Astrocyte (in vitro differentiated cells and primary cell): ENCODE measurements at regions not wholly inside any gene's neighbourhood (a gene's known extent, or its start where the extent isn't known, plus 50 kb on each side); places are given as distances from the start of the nearest gene placed in this dataset.

Experiments
- DNase-seq: peaks from one replicate; pipeline ENCODE4 v3.0.0-alpha.2; 2010; ENCODE audit warnings: low read depth
- FAIRE-seq: peaks from 2 replicates; lab custom pipeline; 2011; peaks lifted over from hg19 to GRCh38; lab: Jason Lieb, UNC
- H2AFZ ChIP-seq: 2 replicates; pipeline ENCODE4 v1.6.0; 2012; ENCODE audit warnings: low read depth, low read length, inconsistent platforms
- H3K27ac ChIP-seq: 2 replicates; pipeline ENCODE4 v1.5.1; 2011; ENCODE audit warnings: low read depth, low read length, inconsistent platforms
- H3K27me3 ChIP-seq: 2 replicates; pipeline ENCODE4 v1.6.0; 2011; ENCODE audit warnings: low read length, inconsistent platforms; ENCODE audit not compliant: insufficient read depth
- H3K36me3 ChIP-seq: 2 replicates; pipeline ENCODE4 v1.5.1; 2011; ENCODE audit warnings: low read length, inconsistent platforms; ENCODE audit not compliant: insufficient read depth
- H3K4me1 ChIP-seq: 2 replicates; pipeline ENCODE4 v1.5.1; 2011; ENCODE audit warnings: low read length, inconsistent platforms; ENCODE audit not compliant: insufficient read depth
- H3K4me2 ChIP-seq: 2 replicates; pipeline ENCODE4 v1.6.0; 2012; ENCODE audit warnings: low read length, inconsistent platforms
- H3K4me3 ChIP-seq: 2 replicates; pipeline ENCODE4 v1.5.1; 2011; ENCODE audit warnings: low read depth, mild to moderate bottlenecking, low read length, inconsistent platforms; ENCODE audit not compliant: insufficient read depth
- H3K79me2 ChIP-seq: 2 replicates; pipeline ENCODE4 v1.6.0; 2012; ENCODE audit warnings: mild to moderate bottlenecking, low read length, inconsistent platforms; ENCODE audit not compliant: insufficient read depth
- H3K9ac ChIP-seq: 2 replicates; pipeline ENCODE4 v1.6.0; 2012; ENCODE audit warnings: mild to moderate bottlenecking, low read length, inconsistent platforms
- H3K9me3 ChIP-seq: 2 replicates; pipeline ENCODE4 v1.5.1; 2012; ENCODE audit warnings: low read depth, mild to moderate bottlenecking, low read length, inconsistent platforms; ENCODE audit not compliant: insufficient read depth
- H4K20me1 ChIP-seq: 2 replicates; pipeline ENCODE4 v1.6.0; 2012; ENCODE audit warnings: low read length, inconsistent platforms; ENCODE audit not compliant: insufficient read depth
- H3K27ac Mint-ChIP-seq: one replicate; pipeline ENCODE4 v1.8.0; 2021; ENCODE audit warnings: mild to moderate bottlenecking, mixed read lengths; ENCODE audit not compliant: unreplicated experiment
- H3K27me3 Mint-ChIP-seq: one replicate; pipeline ENCODE4 v1.8.0; 2021; ENCODE audit warnings: low read depth, mixed read lengths; ENCODE audit not compliant: unreplicated experiment
- H3K36me3 Mint-ChIP-seq: one replicate; pipeline ENCODE4 v1.8.0; 2021; ENCODE audit warnings: low read depth, mixed read lengths; ENCODE audit not compliant: unreplicated experiment
- H3K4me1 Mint-ChIP-seq: one replicate; pipeline ENCODE4 v1.8.0; 2021; ENCODE audit warnings: low read depth, mixed read lengths; ENCODE audit not compliant: unreplicated experiment
- H3K4me3 Mint-ChIP-seq: one replicate; pipeline ENCODE4 v1.8.0; 2021; ENCODE audit warnings: mild to moderate bottlenecking, moderate library complexity, mixed read lengths; ENCODE audit not compliant: unreplicated experiment
- H3K9me3 Mint-ChIP-seq: one replicate; pipeline ENCODE4 v1.8.0; 2021; ENCODE audit warnings: mild to moderate bottlenecking, mixed read lengths; ENCODE audit not compliant: unreplicated experiment
- CTCF ChIP-seq: IDR thresholded peaks from 2 replicates; pipeline ENCODE4 v1.5.1; 2011; ENCODE audit warnings: low read depth, mild to moderate bottlenecking, inconsistent platforms, low read length, moderate library complexity; ENCODE audit not compliant: insufficient read depth
- EZH2 ChIP-seq: IDR thresholded peaks from 2 replicates; pipeline ENCODE4 v1.6.1; 2012; ENCODE audit warnings: mild to moderate bottlenecking, low read length, inconsistent platforms; ENCODE audit not compliant: insufficient read depth

GRCh38 chr5:12985142-12985541, 959.3 kb downstream of the DNAH5 start:
- no peak overlapping the region for H3K4me3 Mint-ChIP-seq
- no peaks in the 10 kb centered on the region for H3K36me3 Mint-ChIP-seq
- no peaks in the 10 kb centered on the region for H3K4me1 ChIP-seq
- H3K4me1 Mint-ChIP-seq = no peaks in the 10 kb centered on the region
- FAIRE-seq (no peak), DNase-seq (no peak)
- H2AFZ ChIP-seq = no peak overlapping the region
- no peak overlapping the region for H3K27ac ChIP-seq
- H3K27me3 ChIP-seq = no peaks in the 10 kb centered on the region
- no peaks in the 10 kb centered on the region for H3K27me3 Mint-ChIP-seq
- H4K20me1 ChIP-seq = no peaks in the 10 kb centered on the region
- H3K4me3 ChIP-seq = no peak overlapping the region
- H3K4me2 ChIP-seq = no peak overlapping the region
- no peaks in the 10 kb centered on the region for H3K9me3 Mint-ChIP-seq
- no peak for TF ChIP-seq EZH2
- no peaks in the 10 kb centered on the region for H3K9me3 ChIP-seq
- no peak overlapping the region for H3K9ac ChIP-seq
- H3K27ac Mint-ChIP-seq = no peak overlapping the region
- H3K79me2 ChIP-seq = no peaks in the 10 kb centered on the region
- no peaks in the 10 kb centered on the region for H3K36me3 ChIP-seq

GRCh38 chr5:12974856-12975255, 969.6 kb downstream of the DNAH5 start:
- Mint-ChIP-seq H3K4me1 (no peaks in the 10 kb centered on the region), H3K27me3 (no peaks in the 10 kb centered on the region), H3K9me3 (no peaks in the 10 kb centered on the region), H3K36me3 (no peaks in the 10 kb centered on the region), H3K4me3 (no peak overlapping the region), H3K27ac (no peak overlapping the region)
- no peaks in the 10 kb centered on the region for H3K27me3 ChIP-seq
- no peak overlapping the region for H3K27ac ChIP-seq
- no peak overlapping the region for H3K4me2 ChIP-seq
- no peaks in the 10 kb centered on the region for H3K4me1 ChIP-seq
- H3K36me3 ChIP-seq = no peaks in the 10 kb centered on the region
- no peak overlapping the region for H2AFZ ChIP-seq
- H4K20me1 ChIP-seq = no peaks in the 10 kb centered on the region
- TF ChIP-seq CTCF = no peak
- TF ChIP-seq EZH2 = no peak
- H3K9ac ChIP-seq = no peak overlapping the region
- no peaks in the 10 kb centered on the region for H3K79me2 ChIP-seq
- H3K4me3 ChIP-seq = no peak overlapping the region
- FAIRE-seq (no peak), DNase-seq (no peak)
- no peaks in the 10 kb centered on the region for H3K9me3 ChIP-seq

- Mint-ChIP-seq H3K4me1 (peaks cover 2% of the 10 kb centered on the region), H3K27me3 (no peaks in the 10 kb centered on the region)
- TF ChIP-seq EZH2 (no peak), CTCF (no peak)
Measured at GRCh38 chr5:12965804-12966203, 978.7 kb downstream of the DNAH5 start.

More at GRCh38 chr5:12965804-12966203, 978.7 kb downstream of the DNAH5 start:
- Mint-ChIP-seq H3K9me3 (no peaks in the 10 kb centered on the region), H3K36me3 (no peaks in the 10 kb centered on the region), H3K4me3 (no peak overlapping the region), H3K27ac (no peak overlapping the region)
- Histone ChIP-seq H2AFZ (no peak overlapping the region), H3K79me2 (no peaks in the 10 kb centered on the region), H3K4me1 (no peaks in the 10 kb centered on the region), H3K27ac (no peak overlapping the region), H4K20me1 (no peaks in the 10 kb centered on the region), H3K4me2 (no peak overlapping the region), H3K9ac (no peak overlapping the region), H3K4me3 (no peak overlapping the region), H3K9me3 (no peaks in the 10 kb centered on the region), H3K36me3 (no peaks in the 10 kb centered on the region), H3K27me3 (no peaks in the 10 kb centered on the region)
- no peak for DNase-seq
- FAIRE-seq = no peak
